Ovary (tissue), 3 donors: ENCODE measurements at regions not wholly inside any gene's neighbourhood (a gene's known extent, or its start where the extent isn't known, plus 50 kb on each side); places are given as distances from the start of the nearest gene placed in this dataset.

Experiments used
- POLR2A ChIP-seq: fragments of 450-650 bp; IDR thresholded peaks from one replicate; pipeline ENCODE4 v1.6.1; 2017; ENCODE audit warnings: antibody characterized with exemption, mild to moderate bottlenecking, moderate library complexity
- TF ChIP-seq, protein P1 (sequence below), 3 donors: fragments of 450-650 bp in 2 of 3; fragments of 200-600 bp in 1 of 3; IDR thresholded peaks; one replicate each; pipeline versions ENCODE4 v1.5.1 to v1.8.0; 2016 to 2022; ENCODE audit warnings: antibody characterized with exemption in 3 of 3, mild to moderate bottlenecking in 1 of 3
- donor health status: DM: no; HTN: no; CAD: no.

DNA sequence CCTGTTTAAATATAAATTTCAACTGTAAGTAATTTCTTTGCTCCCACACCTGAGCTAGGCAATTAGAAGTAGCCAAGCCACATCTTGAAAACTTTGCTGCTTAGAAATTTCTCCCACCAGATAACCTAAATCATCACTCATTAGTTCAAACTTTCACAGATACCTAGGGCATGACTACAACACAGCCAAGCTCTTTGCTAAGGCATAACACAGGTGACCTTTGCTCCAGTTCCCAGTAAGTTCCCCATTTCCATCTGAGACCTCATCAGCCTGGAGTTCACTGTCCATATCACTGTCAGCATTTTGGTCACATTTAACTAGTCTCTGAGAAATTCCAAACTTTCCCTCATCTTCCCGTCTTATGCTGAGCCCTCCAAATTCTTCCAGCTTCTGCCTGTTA, 79.8 kb upstream of the OPRM1 start:
- TF ChIP-seq, protein P1, sequence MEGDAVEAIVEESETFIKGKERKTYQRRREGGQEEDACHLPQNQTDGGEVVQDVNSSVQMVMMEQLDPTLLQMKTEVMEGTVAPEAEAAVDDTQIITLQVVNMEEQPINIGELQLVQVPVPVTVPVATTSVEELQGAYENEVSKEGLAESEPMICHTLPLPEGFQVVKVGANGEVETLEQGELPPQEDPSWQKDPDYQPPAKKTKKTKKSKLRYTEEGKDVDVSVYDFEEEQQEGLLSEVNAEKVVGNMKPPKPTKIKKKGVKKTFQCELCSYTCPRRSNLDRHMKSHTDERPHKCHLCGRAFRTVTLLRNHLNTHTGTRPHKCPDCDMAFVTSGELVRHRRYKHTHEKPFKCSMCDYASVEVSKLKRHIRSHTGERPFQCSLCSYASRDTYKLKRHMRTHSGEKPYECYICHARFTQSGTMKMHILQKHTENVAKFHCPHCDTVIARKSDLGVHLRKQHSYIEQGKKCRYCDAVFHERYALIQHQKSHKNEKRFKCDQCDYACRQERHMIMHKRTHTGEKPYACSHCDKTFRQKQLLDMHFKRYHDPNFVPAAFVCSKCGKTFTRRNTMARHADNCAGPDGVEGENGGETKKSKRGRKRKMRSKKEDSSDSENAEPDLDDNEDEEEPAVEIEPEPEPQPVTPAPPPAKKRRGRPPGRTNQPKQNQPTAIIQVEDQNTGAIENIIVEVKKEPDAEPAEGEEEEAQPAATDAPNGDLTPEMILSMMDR (IDR thresholded peaks at IDR 0.05), result no peak
- TF ChIP-seq POLR2A, result no peak
